ENCODE measurements at regions not wholly inside any gene's neighbourhood (a gene's known extent, or its start where the extent isn't known, plus 50 kb on each side); places are given as distances from the start of the nearest gene placed in this dataset.

- TF ChIP-seq SMC3 (conservative IDR thresholded peaks at IDR 0.05; ENCODE audit: poor library complexity) (no peak), MXI1 (conservative IDR thresholded peaks at IDR 0.05; ENCODE audit: poor library complexity, severe bottlenecking) (no peak), EP300 (conservative IDR thresholded peaks at IDR 0.05; ENCODE audit: poor library complexity, severe bottlenecking) (no peak), CTCF (IDR thresholded peaks at IDR 0.05; ENCODE audit: poor library complexity, severe bottlenecking) (no peak)
Observed at GRCh38 chr7:24227068-24227467, 56.9 kb upstream of the NPY start.

GRCh38 chr7:24227603-24228359 lies 56.2 kb upstream of the NPY start:
- Histone ChIP-seq H2AFZ (ENCODE audit: low read depth, low read length) (no peak overlapping the region), H3K9me3 (ENCODE audit: low read length) (no peaks in the 10 kb centered on the region), H3K27ac (ENCODE audit: low read length) (no peak overlapping the region), H3K9ac (ENCODE audit: low read length) (no peak overlapping the region), H3F3A (ENCODE audit: insufficient read depth, low read length, poor library complexity, severe bottlenecking) (no peaks in the 10 kb centered on the region), H3K9me2 (ENCODE audit: insufficient read depth, low read length) (no peaks in the 10 kb centered on the region), H3K79me2 (replicated peaks; ENCODE audit: insufficient read depth, low read length) (no peaks in the 10 kb centered on the region), H3K4me3 (ENCODE audit: low read length) (no peak overlapping the region), H3K27me3 (ENCODE audit: insufficient read depth, low read depth, low read length) (no peaks in the 10 kb centered on the region), H3K36me3 (ENCODE audit: insufficient read depth, low read length) (no peaks in the 10 kb centered on the region), H3K4me2 (ENCODE audit: low read length) (no peak overlapping the region), H4K20me1 (ENCODE audit: insufficient read depth) (no peaks in the 10 kb centered on the region)
- no peak for TF ChIP-seq CTCF (IDR thresholded peaks at IDR 0.05; ENCODE audit: poor library complexity, severe bottlenecking)
- no peak for TF ChIP-seq MXI1 (conservative IDR thresholded peaks at IDR 0.05; ENCODE audit: poor library complexity, severe bottlenecking)
- no peak for TF ChIP-seq RAD21 (conservative IDR thresholded peaks at IDR 0.05)
- no peak for TF ChIP-seq TAF1 (IDR thresholded peaks at IDR 0.05; ENCODE audit: low read depth)
- no peak for TF ChIP-seq EP300 (conservative IDR thresholded peaks at IDR 0.05; ENCODE audit: poor library complexity, severe bottlenecking)
- TF ChIP-seq POLR2AphosphoS5 (IDR thresholded peaks at IDR 0.05) = no peak
- TF ChIP-seq SMC3 (conservative IDR thresholded peaks at IDR 0.05; ENCODE audit: poor library complexity) = no peak
- no peak for TF ChIP-seq EZH2 (IDR thresholded peaks at IDR 0.05; ENCODE audit: borderline replicate concordance, insufficient read depth, low read length, poor library complexity, severe bottlenecking)
- TF ChIP-seq REST (IDR thresholded peaks at IDR 0.05; ENCODE audit: borderline replicate concordance) = no peak

More at GRCh38 chr7:24227068-24227467, 56.9 kb upstream of the NPY start:
- H2AFZ ChIP-seq (ENCODE audit: low read depth, low read length) = no peak overlapping the region
- H3K9me2 ChIP-seq (ENCODE audit: insufficient read depth, low read length) = no peaks in the 10 kb centered on the region
- H3K4me2 ChIP-seq (ENCODE audit: low read length) = no peak overlapping the region
- no peaks in the 10 kb centered on the region for H3K79me2 ChIP-seq (replicated peaks; ENCODE audit: insufficient read depth, low read length)
- H3F3A ChIP-seq (ENCODE audit: insufficient read depth, low read length, poor library complexity, severe bottlenecking) = no peaks in the 10 kb centered on the region
- H3K27me3 ChIP-seq (ENCODE audit: insufficient read depth, low read depth, low read length) = no peaks in the 10 kb centered on the region
- no peak overlapping the region for H3K27ac ChIP-seq (ENCODE audit: low read length)
- no peak overlapping the region for H3K9ac ChIP-seq (ENCODE audit: low read length)
- H3K36me3 ChIP-seq (ENCODE audit: insufficient read depth, low read length) = no peaks in the 10 kb centered on the region
- no peaks in the 10 kb centered on the region for H3K9me3 ChIP-seq (ENCODE audit: low read length)
- no peak overlapping the region for H3K4me3 ChIP-seq (ENCODE audit: low read length)
- H4K20me1 ChIP-seq (ENCODE audit: insufficient read depth) = no peaks in the 10 kb centered on the region
